GM13976 (cell line): ENCODE measurements at regions not wholly inside any gene's neighbourhood (a gene's known extent, or its start where the extent isn't known, plus 50 kb on each side); places are given as distances from the start of the nearest gene placed in this dataset.

Experiments
- DNase-seq: peaks from one replicate; pipeline ENCODE4 v3.0.0; 2012; ENCODE audit warnings: low spot score
- in situ Hi-C: fragments of 300-500 bp; cut with MboI; formaldehyde crosslinking; loops from one replicate; pipeline ENCODE4 v1.12.0; 2022; ENCODE audit warnings: low sequenced_read_pairs, mixed read lengths, inconsistent platforms; ENCODE audit not compliant: unreplicated experiment
- TF ChIP-seq, protein P1 (sequence below): IDR thresholded peaks from 2 replicates; pipeline ENCODE4 v1.5.1; 2012; ENCODE audit warnings: borderline replicate concordance, mild to moderate bottlenecking; ENCODE audit not compliant: insufficient read depth; ENCODE audit errors: extremely low read depth, missing control alignments, control extremely low read depth

DNA sequence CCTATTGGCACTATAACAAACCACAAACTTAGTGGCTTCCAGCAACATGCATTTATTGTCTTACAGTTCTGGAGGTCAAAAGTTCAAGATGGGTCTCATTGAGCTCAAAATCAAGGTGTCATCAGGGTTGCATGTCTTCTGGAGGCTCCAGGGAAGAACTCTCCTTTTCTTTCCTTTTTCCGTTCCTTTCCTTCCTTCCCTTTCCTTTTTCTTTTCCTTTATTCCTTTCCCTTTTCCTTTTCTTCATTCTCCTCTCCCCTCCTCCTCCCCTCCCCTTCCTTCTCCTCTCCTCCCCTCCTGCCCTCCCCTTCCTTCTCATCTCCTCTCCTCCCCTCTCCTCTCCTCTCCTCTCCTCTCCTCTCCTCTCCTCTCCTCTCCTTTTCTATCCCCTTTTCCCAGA, 460.2 kb upstream of the CDH4 start:
- TF ChIP-seq, protein P1, sequence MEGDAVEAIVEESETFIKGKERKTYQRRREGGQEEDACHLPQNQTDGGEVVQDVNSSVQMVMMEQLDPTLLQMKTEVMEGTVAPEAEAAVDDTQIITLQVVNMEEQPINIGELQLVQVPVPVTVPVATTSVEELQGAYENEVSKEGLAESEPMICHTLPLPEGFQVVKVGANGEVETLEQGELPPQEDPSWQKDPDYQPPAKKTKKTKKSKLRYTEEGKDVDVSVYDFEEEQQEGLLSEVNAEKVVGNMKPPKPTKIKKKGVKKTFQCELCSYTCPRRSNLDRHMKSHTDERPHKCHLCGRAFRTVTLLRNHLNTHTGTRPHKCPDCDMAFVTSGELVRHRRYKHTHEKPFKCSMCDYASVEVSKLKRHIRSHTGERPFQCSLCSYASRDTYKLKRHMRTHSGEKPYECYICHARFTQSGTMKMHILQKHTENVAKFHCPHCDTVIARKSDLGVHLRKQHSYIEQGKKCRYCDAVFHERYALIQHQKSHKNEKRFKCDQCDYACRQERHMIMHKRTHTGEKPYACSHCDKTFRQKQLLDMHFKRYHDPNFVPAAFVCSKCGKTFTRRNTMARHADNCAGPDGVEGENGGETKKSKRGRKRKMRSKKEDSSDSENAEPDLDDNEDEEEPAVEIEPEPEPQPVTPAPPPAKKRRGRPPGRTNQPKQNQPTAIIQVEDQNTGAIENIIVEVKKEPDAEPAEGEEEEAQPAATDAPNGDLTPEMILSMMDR, result no peak
- DNase-seq, result no peak
- in situ Hi-C loops, result no loop called here

DNA sequence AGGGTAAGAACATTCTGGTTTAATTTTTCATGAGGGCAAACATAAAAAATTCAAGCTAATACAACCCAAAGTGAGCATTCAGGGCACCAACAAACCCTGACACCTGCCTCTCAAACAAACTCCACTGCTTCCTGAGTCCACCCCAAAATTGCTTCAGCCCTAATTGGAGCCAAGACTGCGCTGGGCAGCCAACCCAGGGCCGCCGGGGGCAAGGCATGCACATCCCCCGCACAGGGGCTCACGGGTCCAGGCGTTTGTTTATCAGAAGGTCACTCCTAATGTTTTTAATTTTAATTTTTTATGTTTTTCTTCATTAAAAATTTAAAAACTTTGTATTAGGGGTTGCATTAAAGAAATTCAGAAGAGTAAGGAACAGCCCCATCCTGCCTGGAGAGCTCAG, 459.1 kb upstream of the CDH4 start:
- TF ChIP-seq, protein P1, result no peak
- DNase-seq, result no peak
- in situ Hi-C loops, result no loop called here

DNA sequence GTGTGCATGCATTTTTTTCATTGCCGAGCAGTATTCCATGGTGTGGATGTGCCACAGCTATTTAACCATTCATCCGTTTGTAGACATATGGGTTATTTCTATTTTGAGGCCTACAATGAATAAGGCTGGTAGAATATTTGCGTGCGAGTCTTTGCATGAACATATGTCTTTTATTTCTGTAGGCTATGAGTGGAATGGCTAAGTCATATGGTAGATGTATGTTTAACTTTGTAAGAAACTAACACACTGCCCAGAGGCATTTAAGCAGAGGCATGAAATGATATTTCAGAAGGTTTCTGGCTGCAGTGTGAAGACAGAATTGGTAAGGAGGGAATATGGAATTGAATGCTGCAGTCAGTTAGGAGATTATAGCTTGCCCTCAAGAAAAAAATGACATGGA, 457.4 kb upstream of the CDH4 start:
- in situ Hi-C loops, result no loop called here
- TF ChIP-seq, protein P1, result no peak
- no peak for DNase-seq

DNA sequence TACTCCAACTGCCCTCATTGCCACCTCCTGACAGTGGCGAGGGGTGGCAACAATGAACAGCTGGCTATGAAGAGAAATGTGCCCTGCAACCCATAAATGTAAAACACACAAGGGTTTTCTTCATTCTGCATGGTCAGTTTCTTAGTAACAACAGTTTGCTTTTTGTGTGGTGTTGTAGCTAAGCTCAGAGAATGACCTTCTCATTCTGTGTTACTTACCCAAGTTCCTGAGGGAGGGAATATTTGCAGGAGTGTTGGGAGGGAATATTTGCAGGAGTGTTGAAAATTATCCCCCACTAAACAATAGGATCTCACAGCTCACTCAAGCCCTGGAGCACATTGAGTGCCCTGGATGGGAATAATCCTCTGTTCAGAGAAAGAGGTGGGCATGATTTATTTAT, 456.4 kb upstream of the CDH4 start:
- TF ChIP-seq, protein P1, result no peak
- DNase-seq, result no peak
- in situ Hi-C loops, result no loop called here

DNA sequence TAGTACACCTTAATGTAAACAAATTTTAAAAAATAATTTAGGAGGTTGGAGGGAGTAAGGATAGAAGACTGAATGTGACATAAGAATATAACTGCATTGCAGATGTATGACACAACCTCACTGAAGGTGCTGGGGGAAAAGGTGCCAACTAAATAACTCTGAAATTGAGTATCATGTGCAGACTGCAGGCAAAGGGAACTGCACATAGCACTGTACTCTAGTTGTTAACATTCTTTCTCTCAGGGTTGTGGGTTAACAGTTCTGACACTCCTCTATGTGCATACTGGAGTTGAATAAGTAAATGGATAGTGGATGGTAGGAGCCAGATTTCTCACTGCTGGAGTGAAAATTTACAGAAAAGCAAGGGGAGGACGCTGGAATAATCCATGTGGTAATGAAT, 451.9 kb upstream of the CDH4 start:
- no peak for DNase-seq
- TF ChIP-seq, protein P1, result no peak
- in situ Hi-C loops, result no loop called here

DNA sequence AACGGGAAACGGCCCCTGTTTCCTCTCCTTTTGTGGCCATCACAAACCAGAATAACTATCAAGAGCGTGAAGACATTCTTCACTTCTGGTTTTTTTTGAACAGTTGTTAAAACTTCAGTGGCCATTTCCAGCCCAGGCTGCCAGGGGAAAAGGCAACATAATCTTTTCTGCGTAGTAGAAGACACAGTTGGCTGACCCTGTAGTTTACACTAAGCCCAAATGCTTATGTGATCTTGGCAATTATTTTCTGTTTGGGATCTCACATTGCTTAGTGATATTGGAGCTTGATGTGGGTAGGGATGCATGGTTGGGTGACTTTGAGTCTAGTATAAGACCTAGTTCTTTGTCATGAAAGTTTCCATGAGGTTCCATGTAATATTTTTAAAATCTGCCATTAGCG, 449.4 kb upstream of the CDH4 start:
- TF ChIP-seq, protein P1, result no peak
- in situ Hi-C loops, result no loop called here
- DNase-seq, result no peak

DNA sequence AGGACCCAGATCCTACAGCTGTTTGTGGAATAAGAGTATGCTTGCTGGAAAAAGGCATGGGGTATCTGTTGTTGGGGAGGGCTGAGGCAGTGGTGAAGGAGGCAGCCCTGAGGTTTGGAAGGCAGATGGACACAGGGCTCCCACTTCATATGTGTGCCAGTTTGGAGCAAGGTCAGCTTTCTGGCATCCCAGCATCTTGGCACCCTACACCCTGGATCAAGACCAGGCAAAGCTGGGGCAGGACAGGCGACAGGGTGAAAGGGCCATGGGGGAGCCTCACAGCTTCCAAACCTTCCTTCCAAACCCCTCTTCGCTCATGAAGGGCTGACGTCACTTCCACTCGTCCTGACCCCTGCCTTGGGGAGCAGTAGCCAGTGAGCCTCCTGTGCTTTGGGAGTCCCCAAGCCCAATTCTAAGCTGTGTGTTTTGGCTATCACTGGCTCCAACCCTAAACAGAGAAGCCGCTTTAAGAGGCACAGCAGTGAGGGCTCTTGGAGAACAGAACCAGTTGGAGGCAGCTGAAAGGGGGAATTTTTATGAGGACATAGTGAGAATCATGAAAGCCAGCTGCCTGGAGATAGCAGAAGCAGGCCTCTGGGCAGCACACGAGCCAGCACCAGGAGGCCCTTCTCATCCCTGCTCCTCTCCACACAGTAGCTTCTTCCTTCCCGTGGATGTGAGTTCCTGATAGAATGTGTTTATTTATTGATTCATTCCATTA, 448.6 kb upstream of the CDH4 start:
- no peak for DNase-seq
- TF ChIP-seq, protein P1, result no peak
- in situ Hi-C loops, result no loop called here
